H1 (cell line): ENCODE measurements at regions not wholly inside any gene's neighbourhood (a gene's known extent, or its start where the extent isn't known, plus 50 kb on each side); places are given as distances from the start of the nearest gene placed in this dataset.

Source experiments
- CBX8 ChIP-seq: fragments of 300-800, 300-1000 bp; sonication (generic); IDR thresholded peaks from 2 replicates; pipeline ENCODE4 v1.7.1; 2016; ENCODE audit warnings: low read depth, low read length, borderline replicate concordance
- KDM5A ChIP-seq: fragments of 200-600 bp; IDR thresholded peaks from 2 replicates; pipeline ENCODE4 v1.7.1; 2012; ENCODE audit warnings: mild to moderate bottlenecking, low read length, inconsistent platforms, mixed read lengths

DNA sequence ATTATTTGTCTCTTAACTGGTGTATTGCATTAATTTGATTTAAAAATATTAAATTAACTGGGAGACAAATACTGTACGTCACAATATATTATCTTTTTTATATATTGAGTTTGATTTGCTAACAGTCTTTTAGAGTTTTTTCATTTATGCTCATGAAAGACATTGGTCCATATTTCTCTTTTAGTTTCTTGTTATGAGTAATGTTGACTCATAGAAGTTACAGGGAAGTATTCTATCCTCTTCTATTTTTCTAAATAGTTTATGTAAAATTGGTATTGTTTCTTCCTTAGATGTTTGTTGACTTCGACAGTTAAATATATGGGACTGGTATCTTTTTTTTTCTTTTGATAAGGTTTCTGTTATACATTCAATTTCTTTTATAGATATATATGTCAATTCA is 1115.6 kb upstream of the CITED2 start (continued):
- TF ChIP-seq CBX8 = no peak
- TF ChIP-seq KDM5A = no peak
